Thyroid gland (tissue), 4 donors: ENCODE measurements at regions not wholly inside any gene's neighbourhood (a gene's known extent, or its start where the extent isn't known, plus 50 kb on each side); places are given as distances from the start of the nearest gene placed in this dataset.

Experiments used
- POLR2A ChIP-seq, 2 donors: fragments of 450-650 bp; IDR thresholded peaks; one replicate each; pipeline ENCODE4 v1.6.1; 2017; ENCODE audit warnings: antibody characterized with exemption in 2 of 2, mild to moderate bottlenecking in 2 of 2, moderate library complexity in 1 of 2
- TF ChIP-seq, protein P1 (sequence below), 6 experiments: fragments of 200-600 bp in 3 of 6; fragments of 450-650 bp in 3 of 6; sonication (generic) in 3 of 6; IDR thresholded peaks; one replicate each; pipeline ENCODE4 v1.5.1; 2016 to 2019; ENCODE audit warnings: antibody characterized with exemption in 6 of 6, mild to moderate bottlenecking in 2 of 6, inconsistent platforms in 1 of 6, moderate library complexity in 1 of 6

DNA sequence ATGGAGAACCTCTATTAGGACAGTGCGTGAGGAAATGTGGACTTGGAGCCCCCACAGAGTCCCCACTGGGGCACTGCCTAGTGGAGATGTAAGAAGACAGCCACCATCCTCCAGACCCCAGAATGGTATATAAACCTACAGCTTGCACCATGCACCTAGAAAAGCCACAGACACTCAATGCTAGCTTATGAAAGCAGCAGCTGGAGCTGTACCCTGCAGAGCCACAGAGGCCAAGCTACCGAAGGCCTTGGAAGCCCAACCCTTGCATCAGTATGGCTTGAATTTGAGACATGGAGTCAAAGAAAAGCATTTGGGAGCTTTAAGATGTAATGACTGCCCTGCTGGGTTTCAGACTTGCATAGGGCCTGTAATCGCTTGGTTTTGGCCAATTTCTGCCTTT is 361.3 kb downstream of the ZNF248 start:
- TF ChIP-seq, protein P1, sequence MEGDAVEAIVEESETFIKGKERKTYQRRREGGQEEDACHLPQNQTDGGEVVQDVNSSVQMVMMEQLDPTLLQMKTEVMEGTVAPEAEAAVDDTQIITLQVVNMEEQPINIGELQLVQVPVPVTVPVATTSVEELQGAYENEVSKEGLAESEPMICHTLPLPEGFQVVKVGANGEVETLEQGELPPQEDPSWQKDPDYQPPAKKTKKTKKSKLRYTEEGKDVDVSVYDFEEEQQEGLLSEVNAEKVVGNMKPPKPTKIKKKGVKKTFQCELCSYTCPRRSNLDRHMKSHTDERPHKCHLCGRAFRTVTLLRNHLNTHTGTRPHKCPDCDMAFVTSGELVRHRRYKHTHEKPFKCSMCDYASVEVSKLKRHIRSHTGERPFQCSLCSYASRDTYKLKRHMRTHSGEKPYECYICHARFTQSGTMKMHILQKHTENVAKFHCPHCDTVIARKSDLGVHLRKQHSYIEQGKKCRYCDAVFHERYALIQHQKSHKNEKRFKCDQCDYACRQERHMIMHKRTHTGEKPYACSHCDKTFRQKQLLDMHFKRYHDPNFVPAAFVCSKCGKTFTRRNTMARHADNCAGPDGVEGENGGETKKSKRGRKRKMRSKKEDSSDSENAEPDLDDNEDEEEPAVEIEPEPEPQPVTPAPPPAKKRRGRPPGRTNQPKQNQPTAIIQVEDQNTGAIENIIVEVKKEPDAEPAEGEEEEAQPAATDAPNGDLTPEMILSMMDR (IDR thresholded peaks at IDR 0.05) = no peak
- no peak for TF ChIP-seq POLR2A (IDR thresholded peaks at IDR 0.05)
